Esophagus muscularis mucosa (tissue), 4 donors: ENCODE measurements at regions not wholly inside any gene's neighbourhood (a gene's known extent, or its start where the extent isn't known, plus 50 kb on each side); places are given as distances from the start of the nearest gene placed in this dataset.

Experiments
- CTCF ChIP-seq, 3 experiments: fragments of 200-600 bp in 2 of 3; fragments of 450-650 bp in 1 of 3; sonication (generic) in 2 of 3; IDR thresholded peaks; one replicate each; pipeline ENCODE4 v1.5.1; 2017 to 2019; ENCODE audit warnings: antibody characterized with exemption in 3 of 3, mild to moderate bottlenecking in 2 of 3, moderate library complexity in 1 of 3
- EP300 ChIP-seq: sonication (generic); formaldehyde crosslinking; IDR thresholded peaks from one replicate; pipeline ENCODE4 v1.6.1; 2017; ENCODE audit warnings: antibody characterized with exemption
- POLR2A ChIP-seq: fragments of 450-650 bp; IDR thresholded peaks from one replicate; pipeline ENCODE4 v1.6.1; 2017; ENCODE audit warnings: antibody characterized with exemption, moderate library complexity, mild to moderate bottlenecking, low read depth

- no peak for TF ChIP-seq POLR2A
- no peak for TF ChIP-seq CTCF (IDR thresholded peaks at IDR 0.05)
- no peak for TF ChIP-seq EP300
Measured at GRCh38 chr19:30870876-30871275, 478.4 kb downstream of the TSHZ3 start.
